AG09309 (cell line): ENCODE measurements at regions not wholly inside any gene's neighbourhood (a gene's known extent, or its start where the extent isn't known, plus 50 kb on each side); places are given as distances from the start of the nearest gene placed in this dataset.

Source experiments
- DNase-seq: peaks from one replicate; pipeline ENCODE4 v3.0.0-alpha.2; 2010; ENCODE audit warnings: low read depth
- H3K4me3 ChIP-seq: 2 replicates; pipeline ENCODE4 v1.5.1; 2011; ENCODE audit warnings: mild to moderate bottlenecking, low read depth, low read length, moderate library complexity; ENCODE audit not compliant: control insufficient read depth
- CTCF ChIP-seq: IDR thresholded peaks from 2 replicates; pipeline ENCODE4 v1.5.1; 2011; ENCODE audit warnings: mild to moderate bottlenecking, low read depth, low read length, inconsistent platforms; ENCODE audit not compliant: insufficient read depth, control insufficient read depth; ENCODE audit errors: missing control alignments

DNA sequence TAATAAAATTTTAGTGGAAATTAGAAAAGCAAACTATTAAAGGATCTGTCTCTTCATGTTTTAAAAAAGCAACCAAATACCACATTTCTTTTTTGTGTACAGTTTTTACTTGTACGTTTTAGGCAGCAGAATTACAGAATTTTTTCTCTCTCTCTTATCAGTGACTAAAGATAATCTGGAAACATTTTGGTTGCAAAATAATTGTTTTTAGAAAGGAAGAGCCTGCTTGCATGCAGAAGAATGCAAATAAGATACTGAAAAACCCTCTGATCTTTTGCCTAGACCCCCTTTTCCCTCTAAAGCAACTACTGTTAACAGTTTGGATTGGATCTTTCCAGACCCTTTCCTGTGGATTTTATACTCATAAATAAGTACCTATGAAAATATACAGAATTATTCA lies 75.9 kb upstream of the SGCD start:
- TF ChIP-seq CTCF, result no peak
- DNase-seq, result no peak

DNA sequence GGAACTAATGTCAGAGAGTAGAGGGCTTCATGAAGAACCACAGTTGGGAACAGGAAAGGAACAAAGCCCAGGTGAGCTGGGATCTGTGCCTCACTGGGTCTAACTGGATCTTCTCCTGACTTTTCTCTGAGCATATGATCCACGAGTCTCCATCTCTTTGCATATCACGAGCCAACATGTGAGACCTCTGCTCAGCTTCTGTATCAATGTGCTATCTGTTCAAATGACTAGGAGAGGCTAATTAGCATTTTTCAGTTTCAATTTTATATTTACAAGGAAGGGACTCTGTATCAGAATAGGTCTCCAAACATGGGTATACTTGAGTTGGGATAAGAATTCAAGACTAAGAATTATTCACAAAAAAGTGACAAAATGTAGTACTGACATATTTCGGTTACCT lies 73.8 kb upstream of the SGCD start:
- no peak overlapping the region for H3K4me3 ChIP-seq
- DNase-seq, result no peak
- no peak for TF ChIP-seq CTCF

More for the DNA sequence above, 75.9 kb upstream of the SGCD start:
- no peak overlapping the region for H3K4me3 ChIP-seq

GRCh38 chr5:156254196-156254595 lies 72.8 kb upstream of the SGCD start:
- DNase-seq, result no peak
- H3K4me3 ChIP-seq, result no peak overlapping the region
- no peak for TF ChIP-seq CTCF

GRCh38 chr5:156256642-156257041 lies 70.3 kb upstream of the SGCD start:
- H3K4me3 ChIP-seq, result no peak overlapping the region
- DNase-seq, result no peak
- no peak for TF ChIP-seq CTCF

DNA sequence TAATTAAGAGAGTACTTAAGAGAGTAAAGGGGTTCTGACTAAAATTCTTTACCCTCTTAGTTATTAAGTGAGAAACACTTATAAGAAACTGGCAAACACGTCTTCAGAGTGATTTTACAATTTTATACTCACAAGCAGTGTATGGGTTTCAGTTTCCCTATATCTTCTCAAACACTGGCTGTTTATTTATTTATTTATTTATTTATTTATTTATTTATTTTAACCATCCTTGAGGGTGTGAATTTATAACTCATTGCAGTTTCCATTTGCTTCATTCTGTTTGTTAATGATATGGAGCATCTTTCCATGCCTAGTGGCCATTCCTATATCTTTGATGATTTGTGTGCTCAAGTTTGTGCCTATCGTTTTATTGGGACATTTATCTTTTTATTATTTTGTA lies 68.0 kb upstream of the SGCD start:
- H3K4me3 ChIP-seq, result no peak overlapping the region
- no peak for TF ChIP-seq CTCF
- DNase-seq, result no peak

GRCh38 chr5:156259618-156260017 lies 67.3 kb upstream of the SGCD start:
- no peak for DNase-seq
- TF ChIP-seq CTCF, result no peak
- H3K4me3 ChIP-seq, result no peak overlapping the region

DNA sequence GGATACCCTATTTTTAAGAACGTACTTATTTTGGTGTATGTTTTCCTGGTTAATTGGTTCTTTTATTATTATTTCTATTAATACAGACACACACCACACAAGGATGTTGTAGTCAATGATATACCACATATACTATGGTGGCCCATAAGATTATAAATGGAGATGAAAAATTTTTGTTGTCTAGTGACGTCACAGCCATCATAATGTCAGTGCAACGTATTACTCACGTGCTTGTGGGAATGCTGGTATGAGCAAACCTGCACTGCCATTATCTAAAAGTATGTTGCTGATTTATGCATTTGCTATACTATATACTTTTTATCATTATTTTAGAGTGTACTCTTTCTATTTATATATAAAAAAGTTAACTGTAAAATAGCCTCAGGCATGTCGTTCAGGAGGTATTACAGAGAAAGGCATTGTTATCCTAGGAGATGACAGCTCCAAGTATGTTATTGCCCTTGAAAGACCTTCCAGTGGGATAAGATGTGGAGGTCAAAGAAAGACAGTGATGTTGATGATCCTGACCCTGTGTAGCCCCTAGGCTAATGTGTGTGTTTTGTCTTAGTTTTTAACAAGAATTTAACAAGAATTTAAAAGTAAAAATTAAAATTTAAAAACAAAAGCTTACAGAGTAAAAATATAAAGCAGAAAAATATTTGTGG lies 65.6 kb upstream of the SGCD start:
- no peak for DNase-seq
- TF ChIP-seq CTCF, result no peak

More for the DNA sequence above, 65.6 kb upstream of the SGCD start:
- no peak overlapping the region for H3K4me3 ChIP-seq
